Nephron (organoid): ENCODE measurements at regions not wholly inside any gene's neighbourhood (a gene's known extent, or its start where the extent isn't known, plus 50 kb on each side); places are given as distances from the start of the nearest gene placed in this dataset.

Experiments used
- H3K27ac Mint-ChIP-seq, 3 experiments: 2 replicates each; pipeline ENCODE4 v1.8.0; 2020; ENCODE audit warnings: mixed read lengths in 3 of 3, mild to moderate bottlenecking in 2 of 3, moderate library complexity in 1 of 3
- H3K27me3 Mint-ChIP-seq: 2 replicates; pipeline ENCODE4 v1.8.0; 2021; ENCODE audit warnings: low read depth, mild to moderate bottlenecking, moderate library complexity, mixed read lengths
- H3K36me3 Mint-ChIP-seq: 2 replicates; pipeline ENCODE4 v1.8.0; 2020; ENCODE audit warnings: low read depth, mixed read lengths
- H3K4me1 Mint-ChIP-seq: 2 replicates; pipeline ENCODE4 v1.8.0; 2020; ENCODE audit warnings: mixed read lengths
- H3K4me3 Mint-ChIP-seq, 3 experiments: 2 replicates each; pipeline ENCODE4 v1.8.0; 2020; ENCODE audit warnings: mild to moderate bottlenecking in 3 of 3, mixed read lengths in 3 of 3, moderate library complexity in 2 of 3
- H3K9me3 Mint-ChIP-seq: 2 replicates; pipeline ENCODE4 v1.8.0; 2020; ENCODE audit warnings: mixed read lengths
- TF ChIP-seq, protein P1 (sequence below), 3 experiments: fragments of 200-600 bp; sonication (generic); IDR thresholded peaks; one replicate each; pipeline ENCODE4 v1.5.0; 2021; ENCODE audit warnings: antibody characterized with exemption in 3 of 3; ENCODE audit not compliant: unreplicated experiment in 3 of 3

DNA sequence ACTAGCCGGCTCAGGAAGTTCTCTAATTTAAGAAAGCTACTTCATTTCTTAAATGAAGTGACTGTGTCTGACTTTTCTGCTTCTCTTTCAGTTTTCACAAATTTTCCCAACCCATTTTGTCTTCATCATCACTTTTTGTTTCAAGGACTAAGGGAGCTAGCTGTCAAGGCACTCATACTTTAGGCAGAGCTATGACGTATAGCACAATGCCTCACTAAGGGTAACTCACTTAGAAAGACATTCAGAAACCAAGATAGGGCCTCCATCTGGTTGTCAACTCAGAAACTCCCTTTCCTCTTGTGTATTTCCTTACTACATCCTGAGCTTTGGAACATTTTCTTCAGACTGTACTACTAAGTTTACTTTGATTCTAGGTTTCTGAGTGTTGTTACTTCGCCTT lies 397.9 kb downstream of the TOX3 start:
- Mint-ChIP-seq H3K36me3 (no peaks in the 10 kb centered on the region), H3K9me3 (no peaks in the 10 kb centered on the region), H3K4me1 (no peaks in the 10 kb centered on the region), H3K4me3 (no peak overlapping the region), H3K27me3 (no peaks in the 10 kb centered on the region), H3K27ac (no peak overlapping the region)
- TF ChIP-seq, protein P1, sequence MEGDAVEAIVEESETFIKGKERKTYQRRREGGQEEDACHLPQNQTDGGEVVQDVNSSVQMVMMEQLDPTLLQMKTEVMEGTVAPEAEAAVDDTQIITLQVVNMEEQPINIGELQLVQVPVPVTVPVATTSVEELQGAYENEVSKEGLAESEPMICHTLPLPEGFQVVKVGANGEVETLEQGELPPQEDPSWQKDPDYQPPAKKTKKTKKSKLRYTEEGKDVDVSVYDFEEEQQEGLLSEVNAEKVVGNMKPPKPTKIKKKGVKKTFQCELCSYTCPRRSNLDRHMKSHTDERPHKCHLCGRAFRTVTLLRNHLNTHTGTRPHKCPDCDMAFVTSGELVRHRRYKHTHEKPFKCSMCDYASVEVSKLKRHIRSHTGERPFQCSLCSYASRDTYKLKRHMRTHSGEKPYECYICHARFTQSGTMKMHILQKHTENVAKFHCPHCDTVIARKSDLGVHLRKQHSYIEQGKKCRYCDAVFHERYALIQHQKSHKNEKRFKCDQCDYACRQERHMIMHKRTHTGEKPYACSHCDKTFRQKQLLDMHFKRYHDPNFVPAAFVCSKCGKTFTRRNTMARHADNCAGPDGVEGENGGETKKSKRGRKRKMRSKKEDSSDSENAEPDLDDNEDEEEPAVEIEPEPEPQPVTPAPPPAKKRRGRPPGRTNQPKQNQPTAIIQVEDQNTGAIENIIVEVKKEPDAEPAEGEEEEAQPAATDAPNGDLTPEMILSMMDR (IDR thresholded peaks at IDR 0.05; ENCODE audit: unreplicated experiment in 3 of 3): no peak

DNA sequence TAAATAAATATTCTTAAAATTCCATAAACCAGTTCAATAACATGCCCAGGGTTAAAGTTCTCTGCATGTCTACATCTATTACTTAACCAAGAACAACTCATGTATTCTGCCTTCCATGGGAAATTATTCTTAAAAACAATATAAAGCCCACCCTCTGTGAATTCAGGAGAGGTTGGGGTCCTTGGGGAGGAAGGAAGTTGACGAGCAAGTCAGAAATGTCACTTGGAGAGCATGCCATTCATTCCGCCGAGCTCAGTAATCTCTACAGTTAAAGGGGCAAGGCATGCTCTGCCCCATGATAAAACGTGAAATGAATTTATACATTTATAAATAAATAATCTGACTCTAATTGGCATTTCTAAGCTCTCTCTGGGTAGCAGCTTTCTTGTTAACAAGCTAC lies 405.1 kb downstream of the TOX3 start:
- H3K4me3 Mint-ChIP-seq: no peak overlapping the region
- TF ChIP-seq, protein P1 (IDR thresholded peaks at IDR 0.05; ENCODE audit: unreplicated experiment in 3 of 3): no peak
- H3K27ac Mint-ChIP-seq: no peak overlapping the region
- no peaks in the 10 kb centered on the region for H3K36me3 Mint-ChIP-seq
- H3K27me3 Mint-ChIP-seq: peaks cover 9% of the 10 kb centered on the region
- no peaks in the 10 kb centered on the region for H3K9me3 Mint-ChIP-seq
- H3K4me1 Mint-ChIP-seq: peaks cover 9% of the 10 kb centered on the region

DNA sequence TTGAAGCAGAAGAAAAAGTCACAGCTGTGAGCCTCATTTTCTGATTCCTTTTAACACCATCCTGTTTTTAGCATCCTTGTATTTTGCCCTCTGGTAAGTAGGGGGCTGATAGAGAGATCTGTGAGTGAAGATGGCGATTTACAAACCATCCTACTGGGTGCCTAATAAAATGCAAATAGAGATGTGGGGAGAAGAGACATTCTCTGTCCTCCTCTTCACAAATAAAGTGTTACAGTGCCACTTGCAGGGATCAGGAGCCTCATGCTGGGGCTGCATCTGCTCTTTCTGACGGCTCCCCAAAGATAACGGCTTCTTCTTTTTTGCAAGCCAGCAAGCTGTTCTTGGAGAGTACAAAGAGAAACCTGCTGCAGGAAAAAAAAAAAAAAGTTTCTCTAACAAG lies 418.6 kb downstream of the TOX3 start:
- TF ChIP-seq, protein P1 (IDR thresholded peaks at IDR 0.05; ENCODE audit: unreplicated experiment in 3 of 3): no peak
- H3K4me1 Mint-ChIP-seq: peaks cover 6% of the 10 kb centered on the region
- peaks cover 3% of the 10 kb centered on the region for H3K27me3 Mint-ChIP-seq
- no peak overlapping the region for H3K27ac Mint-ChIP-seq
- no peaks in the 10 kb centered on the region for H3K9me3 Mint-ChIP-seq
- no peak overlapping the region for H3K4me3 Mint-ChIP-seq
- H3K36me3 Mint-ChIP-seq: no peaks in the 10 kb centered on the region

- H3K4me1 Mint-ChIP-seq: peaks cover 9% of the 10 kb centered on the region
- TF ChIP-seq, protein P1 (IDR thresholded peaks at IDR 0.05; ENCODE audit: unreplicated experiment in 3 of 3): no peak
Observed at GRCh38 chr16:52123842-52124241, 423.1 kb downstream of the TOX3 start.

GRCh38 chr16:52123061-52123839 lies 423.7 kb downstream of the TOX3 start:
- Mint-ChIP-seq H3K9me3 (peaks cover 10% of the 10 kb centered on the region), H3K4me1 (peaks cover 7% of the 10 kb centered on the region), H3K27ac (no peak overlapping the region), H3K4me3 (no peak overlapping the region), H3K27me3 (no peaks in the 10 kb centered on the region), H3K36me3 (no peaks in the 10 kb centered on the region)
- TF ChIP-seq, protein P1 (IDR thresholded peaks at IDR 0.05; ENCODE audit: unreplicated experiment in 3 of 3): no peak

More at GRCh38 chr16:52123842-52124241, 423.1 kb downstream of the TOX3 start:
- Mint-ChIP-seq H3K27ac (no peak overlapping the region), H3K27me3 (peaks cover 3% of the 10 kb centered on the region), H3K9me3 (peaks cover 10% of the 10 kb centered on the region), H3K36me3 (no peaks in the 10 kb centered on the region), H3K4me3 (no peak overlapping the region)

DNA sequence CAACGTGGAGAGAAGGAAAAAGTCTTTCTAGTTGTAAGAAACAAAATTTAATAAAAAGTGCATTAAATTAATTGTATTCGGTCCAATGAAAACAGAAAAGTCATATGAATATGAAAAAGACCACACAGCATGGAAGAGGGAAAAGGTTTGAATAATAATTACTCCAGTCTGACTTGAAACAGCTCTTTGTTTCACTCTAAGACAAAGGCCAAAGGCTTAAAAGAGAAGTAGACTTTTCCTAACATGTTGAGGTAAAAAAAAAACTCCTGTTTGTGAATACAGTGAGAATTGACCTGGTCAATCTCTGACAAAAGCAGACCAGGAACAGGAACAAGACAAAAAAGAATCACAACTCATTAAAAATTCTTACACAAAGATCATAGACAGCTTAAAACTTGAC lies 429.8 kb downstream of the TOX3 start:
- TF ChIP-seq, protein P1 (IDR thresholded peaks at IDR 0.05; ENCODE audit: unreplicated experiment in 3 of 3): no peak
- Mint-ChIP-seq H3K36me3 (no peaks in the 10 kb centered on the region), H3K27me3 (no peaks in the 10 kb centered on the region), H3K4me3 (no peak overlapping the region), H3K4me1 (peaks cover 18% of the 10 kb centered on the region), H3K27ac (no peak overlapping the region), H3K9me3 (peaks cover 13% of the 10 kb centered on the region)
